SU-DHL-6 (cell line): ENCODE measurements at regions not wholly inside any gene's neighbourhood (a gene's known extent, or its start where the extent isn't known, plus 50 kb on each side); places are given as distances from the start of the nearest gene placed in this dataset.

ENCODE experiments used
- CTCF ChIP-seq: fragments of 200-600 bp; sonication (generic); IDR thresholded peaks from one replicate; pipeline ENCODE4 v1.5.1; 2017; ENCODE audit warnings: antibody characterized with exemption, mild to moderate bottlenecking, low read length, moderate library complexity; ENCODE audit not compliant: insufficient read depth, poor library complexity, severe bottlenecking
- EZH2phosphoT487 ChIP-seq: fragments of 200-600 bp; sonication (generic), shearing (Covaris generic); conservative IDR thresholded peaks from 2 replicates; pipeline ENCODE4 v1.6.1; 2018; ENCODE audit warnings: mild to moderate bottlenecking, antibody characterized with exemption, low read length, moderate library complexity, mixed read lengths

GRCh38 chr21:17931080-17931479, 111.9 kb upstream of the C21orf91 start:
- TF ChIP-seq CTCF (peak; percentile 79), EZH2phosphoT487 (no peak)
